ENCODE measurements at regions not wholly inside any gene's neighbourhood (a gene's known extent, or its start where the extent isn't known, plus 50 kb on each side); places are given as distances from the start of the nearest gene placed in this dataset.

DNA sequence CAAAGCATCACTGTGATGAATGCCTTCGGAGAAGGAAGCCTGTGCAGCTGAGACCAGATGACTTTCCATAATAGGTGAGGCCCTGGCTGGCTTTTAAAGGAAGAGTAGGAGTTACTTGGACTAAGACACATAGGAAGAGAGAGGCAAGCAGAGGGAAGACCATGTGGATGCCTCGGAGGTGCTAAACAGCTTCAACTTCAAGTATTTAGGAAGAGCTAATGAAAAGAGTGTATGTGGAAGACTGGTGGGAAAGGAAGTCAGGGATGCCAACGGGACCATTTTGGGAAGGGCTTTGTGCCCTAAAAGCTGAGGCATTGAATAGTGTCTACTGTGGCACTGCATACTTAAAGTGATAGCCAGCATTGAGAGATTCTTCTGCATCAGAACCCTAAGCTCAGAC, 69.3 kb upstream of the OPCML start:
- H3K27me3 ChIP-seq (ENCODE audit: control insufficient read depth, insufficient read depth, low read length): no peaks in the 10 kb centered on the region
- H3K23ac ChIP-seq (ENCODE audit: low read depth, low read length): no peak overlapping the region
- dilution Hi-C loops (cut with HindIII; ENCODE audit: low sequenced_read_pairs, unreplicated experiment): no loop called here
- H2BK120ac ChIP-seq (ENCODE audit: low read depth, low read length): no peak overlapping the region
- no peak overlapping the region for H2BK20ac ChIP-seq (ENCODE audit: low read depth, low read length)
- ChIA-PET CTCF (interaction anchor here (0.8 kb wide), 1 partner anchor 9 kb away, joined by 3 read pairs; no protein-coding TSS in a partner anchor), POLR2A (ENCODE audit: unreplicated experiment) (no interaction called here)
- H2AK5ac ChIP-seq (ENCODE audit: low read depth, low read length): no peak overlapping the region
- no peaks in the 10 kb centered on the region for H3K9me1 ChIP-seq (ENCODE audit: insufficient read depth, low read length)
- no peaks in the 10 kb centered on the region for H4K20me1 ChIP-seq (ENCODE audit: insufficient read depth, low read length)
- no peak overlapping the region for H3K27ac ChIP-seq (ENCODE audit: insufficient read depth, low read length)
- H4K5ac ChIP-seq (ENCODE audit: low read depth, low read length): no peak overlapping the region
- H3K4me3 ChIP-seq (ENCODE audit: insufficient read depth, low read depth, low read length): no peak overlapping the region
- no peak overlapping the region for H4K8ac ChIP-seq (ENCODE audit: low read depth in 2 of 2, low read length in 2 of 2)
- no peaks in the 10 kb centered on the region for H3K79me1 ChIP-seq (ENCODE audit: low read depth in 1 of 2, low read length in 2 of 2)
- in situ Hi-C loops (cut with MboI; ENCODE audit: low sequenced_read_pairs): no loop called here
- no peak overlapping the region for H2BK15ac ChIP-seq (ENCODE audit: low read depth, low read length)
- WGBS, 2 experiments (ENCODE audit: extremely low coverage in 2 of 2, insufficient read length in 1 of 2): 10% methylated on average over 2 of the region's 3 CpGs; no CpG with 5 or more reads in 1 of the 2 experiments
- peaks cover 36% of the 10 kb centered on the region for H3K9me3 ChIP-seq (ENCODE audit: control insufficient read depth, insufficient read depth, low read length)
- no peak overlapping the region for H3K4me2 ChIP-seq (ENCODE audit: low read depth, low read length)
- H3K9ac ChIP-seq (ENCODE audit: low read depth, low read length): no peak overlapping the region
- no TSS peak for BruUV-seq (replicated peaks)
- H4K91ac ChIP-seq (ENCODE audit: insufficient read depth, low read depth, low read length): no peak overlapping the region
- TF ChIP-seq RAD21 (IDR thresholded peaks at IDR 0.05; ENCODE audit: low read length) (no peak), POLR2A (IDR thresholded peaks at IDR 0.05; ENCODE audit: low read depth, low read length) (no peak), NFE2L2 (IDR thresholded peaks at IDR 0.05; ENCODE audit: low read depth, low read length) (no peak), RCOR1 (IDR thresholded peaks at IDR 0.05; ENCODE audit: insufficient replicate concordance, low read length) (no peak), MAFK (IDR thresholded peaks at IDR 0.05; ENCODE audit: low read depth, low read length) (no peak), RFX5 (IDR thresholded peaks at IDR 0.05; ENCODE audit: low read depth, low read length) (no peak), CEBPB (IDR thresholded peaks at IDR 0.05; ENCODE audit: low read depth, low read length) (no peak), FOS (IDR thresholded peaks at IDR 0.05; ENCODE audit: low read depth, low read length) (no peak), MXI1 (IDR thresholded peaks at IDR 0.05; ENCODE audit: borderline replicate concordance, low read depth, low read length) (no peak)
- TF ChIP-seq, protein P1, sequence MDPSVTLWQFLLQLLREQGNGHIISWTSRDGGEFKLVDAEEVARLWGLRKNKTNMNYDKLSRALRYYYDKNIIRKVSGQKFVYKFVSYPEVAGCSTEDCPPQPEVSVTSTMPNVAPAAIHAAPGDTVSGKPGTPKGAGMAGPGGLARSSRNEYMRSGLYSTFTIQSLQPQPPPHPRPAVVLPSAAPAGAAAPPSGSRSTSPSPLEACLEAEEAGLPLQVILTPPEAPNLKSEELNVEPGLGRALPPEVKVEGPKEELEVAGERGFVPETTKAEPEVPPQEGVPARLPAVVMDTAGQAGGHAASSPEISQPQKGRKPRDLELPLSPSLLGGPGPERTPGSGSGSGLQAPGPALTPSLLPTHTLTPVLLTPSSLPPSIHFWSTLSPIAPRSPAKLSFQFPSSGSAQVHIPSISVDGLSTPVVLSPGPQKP (IDR thresholded peaks at IDR 0.05; ENCODE audit: borderline replicate concordance, low read depth, low read length): no peak
- TF ChIP-seq, protein P2, sequence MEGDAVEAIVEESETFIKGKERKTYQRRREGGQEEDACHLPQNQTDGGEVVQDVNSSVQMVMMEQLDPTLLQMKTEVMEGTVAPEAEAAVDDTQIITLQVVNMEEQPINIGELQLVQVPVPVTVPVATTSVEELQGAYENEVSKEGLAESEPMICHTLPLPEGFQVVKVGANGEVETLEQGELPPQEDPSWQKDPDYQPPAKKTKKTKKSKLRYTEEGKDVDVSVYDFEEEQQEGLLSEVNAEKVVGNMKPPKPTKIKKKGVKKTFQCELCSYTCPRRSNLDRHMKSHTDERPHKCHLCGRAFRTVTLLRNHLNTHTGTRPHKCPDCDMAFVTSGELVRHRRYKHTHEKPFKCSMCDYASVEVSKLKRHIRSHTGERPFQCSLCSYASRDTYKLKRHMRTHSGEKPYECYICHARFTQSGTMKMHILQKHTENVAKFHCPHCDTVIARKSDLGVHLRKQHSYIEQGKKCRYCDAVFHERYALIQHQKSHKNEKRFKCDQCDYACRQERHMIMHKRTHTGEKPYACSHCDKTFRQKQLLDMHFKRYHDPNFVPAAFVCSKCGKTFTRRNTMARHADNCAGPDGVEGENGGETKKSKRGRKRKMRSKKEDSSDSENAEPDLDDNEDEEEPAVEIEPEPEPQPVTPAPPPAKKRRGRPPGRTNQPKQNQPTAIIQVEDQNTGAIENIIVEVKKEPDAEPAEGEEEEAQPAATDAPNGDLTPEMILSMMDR (conservative IDR thresholded peaks at IDR 0.05; ENCODE audit: low read depth, low read length): no peak
- no peaks in the 10 kb centered on the region for H3K4me1 ChIP-seq (ENCODE audit: control insufficient read depth, insufficient read depth, low read length)
- H2AK9ac ChIP-seq (replicated peaks; ENCODE audit: low read depth, low read length, poor library complexity): no peak overlapping the region
- no peak overlapping the region for H3K4ac ChIP-seq (ENCODE audit: low read depth, low read length)
- intact Hi-C loops (cut with micrococcal nuclease): no loop called here
- no peak overlapping the region for H2BK5ac ChIP-seq (ENCODE audit: low read depth, low read length, poor library complexity, severe bottlenecking)
- H3K36me3 ChIP-seq (ENCODE audit: control insufficient read depth, insufficient read depth, low read length): no peaks in the 10 kb centered on the region
- H3K14ac ChIP-seq (replicated peaks; ENCODE audit: low read depth, low read length): no peak overlapping the region
- H3K18ac ChIP-seq (ENCODE audit: low read depth, low read length): no peak overlapping the region
- H3K56ac ChIP-seq (ENCODE audit: extremely low read depth, insufficient read depth, low read length): no peak overlapping the region
- H2AFZ ChIP-seq (replicated peaks; ENCODE audit: low read length, poor library complexity): no peak overlapping the region
- ATAC-seq (ENCODE audit: low read depth): no peak
- no peak for DNase-seq
